ENCODE measurements at regions not wholly inside any gene's neighbourhood (a gene's known extent, or its start where the extent isn't known, plus 50 kb on each side); places are given as distances from the start of the nearest gene placed in this dataset.

DNA sequence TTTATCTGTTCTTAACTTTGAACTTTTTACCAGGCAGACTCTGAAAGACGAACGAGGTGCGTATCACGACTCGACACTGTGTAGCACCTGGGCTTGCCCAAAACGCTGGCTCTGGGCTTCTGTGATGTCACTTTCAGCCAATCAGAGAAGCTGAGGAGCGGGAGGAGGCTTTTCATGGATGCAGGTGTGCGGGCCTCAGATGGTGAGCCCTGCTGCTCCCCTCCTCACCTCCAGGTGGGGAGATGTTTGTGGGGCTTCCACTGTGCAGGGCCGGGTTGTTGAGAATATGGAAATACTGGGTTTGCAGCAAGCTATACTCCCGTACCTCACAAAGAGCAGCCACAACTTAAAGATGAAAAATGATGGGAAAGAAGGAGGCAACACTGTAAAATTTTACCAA lies 246.3 kb downstream of the IRX2 start:
- H3K4me2 ChIP-seq (ENCODE audit: insufficient read depth, low read length) = no peak overlapping the region
- ChIA-PET CTCF (no interaction called here), POLR2A (no interaction called here)
- TF ChIP-seq JUN (IDR thresholded peaks at IDR 0.05; ENCODE audit: borderline replicate concordance, insufficient read depth, insufficient read length, low read depth) (no peak), MAX (IDR thresholded peaks at IDR 0.05; ENCODE audit: insufficient read depth, insufficient read length) (no peak), GATA2 (IDR thresholded peaks at IDR 0.05; ENCODE audit: insufficient read depth, insufficient read length, low read depth, low read length) (no peak), FOS (IDR thresholded peaks at IDR 0.05; ENCODE audit: borderline replicate concordance, insufficient read depth, low read length) (no peak), MYC (IDR thresholded peaks at IDR 0.05; ENCODE audit: low read depth, low read length) (no peak), POLR2A (IDR thresholded peaks at IDR 0.05; ENCODE audit: low read depth, low read length) (no peak), EZH2 (IDR thresholded peaks at IDR 0.05; ENCODE audit: borderline replicate concordance, low read depth, low read length, severe bottlenecking) (no peak), CTCF (IDR thresholded peaks at IDR 0.05; ENCODE audit: extremely low read depth in 1 of 2, insufficient read depth in 1 of 2, low read depth in 1 of 2, low read length in 2 of 2) (no peak), POLR2AphosphoS5 (IDR thresholded peaks at IDR 0.05; ENCODE audit: insufficient read depth, low read depth, low read length) (no peak)
- no peak overlapping the region for H3K27ac ChIP-seq (ENCODE audit: insufficient read depth, low read depth, low read length)
- FAIRE-seq = no peak
- H3K9me1 ChIP-seq (replicated peaks; ENCODE audit: control insufficient read depth, extremely low read depth, insufficient read depth, low read length) = no peaks in the 10 kb centered on the region
- H3K9me3 ChIP-seq (replicated peaks; ENCODE audit: control insufficient read depth, insufficient read depth, low read length) = peaks cover 18% of the 10 kb centered on the region
- H2AFZ ChIP-seq (ENCODE audit: low read depth, low read length) = no peak overlapping the region
- no peaks in the 10 kb centered on the region for H3K36me3 ChIP-seq (ENCODE audit: control insufficient read depth in 2 of 2, extremely low read depth in 1 of 2, insufficient read depth in 2 of 2, low read length in 2 of 2)
- DNase-seq (ENCODE audit: low read depth, low spot score) = no peak
- no peaks in the 10 kb centered on the region for H3K27me3 ChIP-seq (ENCODE audit: control insufficient read depth in 2 of 2, insufficient read depth in 2 of 2, low read length in 2 of 2)
- no peak overlapping the region for H3K9ac ChIP-seq (replicated peaks; ENCODE audit: extremely low read depth, insufficient read depth, low read length)
- BruUV-seq (replicated peaks) = no TSS peak
- H3K4me1 ChIP-seq (ENCODE audit: control insufficient read depth, extremely low read depth, insufficient read depth, low read length) = no peaks in the 10 kb centered on the region
- no peaks in the 10 kb centered on the region for H4K20me1 ChIP-seq (replicated peaks; ENCODE audit: control insufficient read depth, extremely low read depth, insufficient read depth, low read length)
- no peaks in the 10 kb centered on the region for H3K79me2 ChIP-seq (ENCODE audit: control insufficient read depth, insufficient read depth, low read length)
- intact Hi-C loops (cut with micrococcal nuclease) = no loop called here
- dilution Hi-C loops (cut with MboI; ENCODE audit: extremely low pct_ligation_motif_present, low sequenced_read_pairs) = no loop called here
- H3K4me3 ChIP-seq (replicated peaks in 1 of 3; ENCODE audit: insufficient read depth in 1 of 3, low read depth in 1 of 3, low read length in 3 of 3) = no peak overlapping the region

All from endothelial cell of umbilical vein (primary cell).